T follicular helper cell (primary cell): ENCODE measurements at regions not wholly inside any gene's neighbourhood (a gene's known extent, or its start where the extent isn't known, plus 50 kb on each side); places are given as distances from the start of the nearest gene placed in this dataset.

Source experiments
- DNase-seq: peaks from one replicate; pipeline ENCODE4 v3.0.0-alpha.2; 2020; ENCODE audit warnings: low read depth

DNA sequence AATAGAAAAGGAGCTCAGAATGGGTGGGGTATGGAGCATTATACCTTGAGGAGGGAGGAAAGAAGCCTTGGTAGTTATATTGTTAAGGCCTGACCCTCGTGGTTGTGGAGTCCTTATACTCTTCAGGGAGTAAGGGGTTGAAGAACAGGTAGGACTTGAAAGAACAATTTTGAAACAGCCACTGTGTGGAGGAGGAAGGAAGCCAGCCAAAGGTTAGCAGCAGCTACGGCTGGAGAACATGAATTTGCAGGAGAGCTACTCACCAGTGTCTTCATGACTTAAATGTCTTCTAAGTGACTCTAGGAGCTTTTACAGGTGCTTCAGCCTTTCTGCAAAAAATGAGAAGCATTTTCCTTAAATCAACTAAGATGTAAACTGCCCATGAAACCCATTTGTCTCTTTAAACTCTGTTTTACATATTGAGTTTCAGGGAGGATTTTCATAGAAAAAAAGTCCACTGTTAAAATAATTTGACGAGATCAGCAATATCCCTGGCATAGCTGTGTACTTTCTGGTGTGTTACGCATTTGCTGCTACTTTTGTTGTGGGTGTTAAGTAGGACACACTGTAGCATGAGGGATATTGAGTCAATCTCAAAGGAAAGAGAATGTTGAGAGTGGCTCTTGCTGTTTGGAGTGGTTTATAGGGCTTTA is 110.6 kb upstream of the ELL2 start:
- no peak for DNase-seq

DNA sequence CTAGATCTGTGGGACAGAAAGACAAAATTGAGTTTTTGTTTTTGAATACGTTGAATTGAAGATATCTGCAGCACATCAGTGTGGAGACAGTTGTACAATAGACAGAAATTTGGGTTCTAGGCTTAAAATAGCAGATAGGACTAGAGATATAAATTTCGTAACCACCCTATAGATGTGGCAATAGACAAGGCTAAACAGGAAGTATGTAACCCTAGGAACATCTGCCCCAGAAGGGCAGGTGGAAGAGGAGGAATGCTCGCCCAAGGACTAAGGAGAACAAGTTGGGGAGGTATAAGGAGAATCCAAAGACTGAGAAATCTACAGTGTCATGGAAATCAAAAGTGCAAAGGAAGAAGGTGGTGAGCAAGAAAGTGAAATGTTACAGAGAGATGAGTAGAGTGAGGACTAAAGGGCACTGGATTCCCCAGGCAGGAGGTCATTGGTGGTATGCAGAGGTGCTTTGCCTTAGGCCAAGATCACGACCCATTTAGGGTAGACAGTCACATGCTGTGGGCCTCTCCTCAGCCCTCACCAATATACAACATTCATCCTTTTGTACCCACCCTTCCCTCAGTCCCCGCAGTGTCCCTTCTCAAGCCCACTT is 109.1 kb upstream of the ELL2 start:
- no peak for DNase-seq

DNA sequence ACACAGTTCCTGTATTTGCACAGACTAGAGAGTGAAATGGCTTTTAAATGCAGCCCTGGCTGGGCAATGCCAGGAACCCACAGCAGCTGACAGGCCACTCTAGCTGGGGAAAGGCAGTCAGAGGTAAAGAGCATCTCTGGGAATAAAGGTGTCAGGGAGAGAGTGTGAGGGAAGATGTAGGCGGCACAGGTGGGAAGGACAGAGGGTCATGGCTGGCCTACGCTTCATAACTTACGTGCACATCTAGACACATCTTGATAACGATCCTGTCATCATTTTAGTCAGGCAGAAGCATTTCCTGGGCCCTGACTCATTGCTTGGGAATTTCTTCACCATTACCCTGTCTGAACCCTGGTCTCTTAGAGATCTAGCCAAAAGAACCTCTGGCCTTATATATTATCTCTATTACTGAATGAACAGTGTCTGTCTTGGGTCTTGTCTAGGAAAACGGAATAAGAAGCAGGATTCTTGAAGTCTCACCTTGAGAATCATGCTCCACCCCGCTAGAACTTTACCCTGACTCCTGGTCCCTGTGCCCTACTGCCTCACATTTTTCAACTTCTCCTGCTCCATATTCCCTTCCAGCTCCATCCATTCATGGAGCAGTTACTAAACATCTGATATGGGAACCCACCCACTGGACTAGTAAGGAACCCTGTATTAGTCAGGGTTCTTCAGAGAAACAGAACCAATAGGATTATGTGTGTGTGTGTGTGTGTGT is 106.4 kb upstream of the ELL2 start:
- DNase-seq: no peak

DNA sequence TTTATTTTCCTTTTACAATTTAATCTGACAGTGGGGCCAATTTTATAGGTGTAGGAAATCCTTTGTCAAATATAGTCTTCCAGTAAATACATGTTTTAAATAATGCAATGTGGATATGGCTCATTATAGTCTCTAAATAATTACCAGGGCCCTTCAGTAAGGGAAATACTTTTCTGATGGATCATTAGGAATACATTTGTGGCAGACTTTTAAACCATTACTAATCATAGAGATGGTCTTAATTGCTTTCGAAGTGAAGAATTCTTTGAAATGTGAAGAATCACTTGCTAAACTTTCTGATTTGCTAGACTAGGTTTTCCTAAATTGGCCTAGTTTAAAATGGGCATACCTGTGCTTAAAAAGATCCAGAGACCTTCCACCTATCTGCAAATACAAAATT is 105.6 kb upstream of the ELL2 start:
- no peak for DNase-seq

DNA sequence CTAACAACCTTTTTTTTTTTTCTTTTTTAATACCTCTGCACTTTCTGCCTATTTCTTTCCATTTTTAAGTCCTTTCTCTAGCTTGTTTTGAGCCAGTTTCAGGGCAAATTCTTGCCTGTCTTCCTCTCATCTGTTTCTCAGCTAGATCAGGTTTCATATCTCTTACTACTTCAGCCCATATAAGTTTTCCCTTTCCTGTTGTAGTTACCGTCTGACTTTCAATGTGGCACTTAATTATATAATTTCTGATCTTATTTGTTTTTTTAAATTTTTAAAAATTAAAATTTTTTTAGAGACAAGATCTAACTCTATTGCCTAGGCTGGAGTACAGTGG is 104.7 kb upstream of the ELL2 start:
- DNase-seq: no peak

DNA sequence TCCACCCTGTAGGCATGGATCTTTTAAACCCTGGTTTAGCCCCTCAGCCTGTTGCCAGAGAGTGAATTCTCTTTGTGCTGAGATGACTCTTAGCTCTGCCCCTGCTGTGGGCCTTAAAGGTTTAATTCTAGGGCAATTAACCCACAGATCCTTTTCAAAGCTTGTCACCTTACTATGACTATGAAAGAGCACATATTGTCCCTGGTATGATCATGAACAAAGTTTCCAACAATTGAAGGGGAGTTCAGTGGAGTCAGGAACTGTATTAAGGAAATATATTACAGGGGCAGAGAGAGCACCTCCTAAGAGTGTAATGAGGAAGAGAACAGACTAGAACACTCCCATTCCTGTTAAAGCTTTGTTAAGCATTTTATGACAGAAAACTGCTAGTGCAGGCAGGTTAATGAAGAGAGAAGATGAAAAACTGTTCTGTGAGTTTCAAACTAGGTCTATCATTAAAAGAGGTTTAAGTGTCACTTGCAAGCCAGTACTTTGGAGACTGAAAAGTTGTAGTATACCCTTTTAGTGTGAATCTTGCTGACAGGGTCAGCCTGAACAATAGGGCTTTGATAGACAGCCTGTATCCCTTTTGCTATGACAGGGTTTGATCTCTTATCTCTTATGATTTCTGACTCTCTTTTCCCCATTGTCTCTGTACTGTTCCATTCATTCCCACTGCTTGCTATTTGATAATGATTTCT is 104.2 kb upstream of the ELL2 start:
- no peak for DNase-seq

DNA sequence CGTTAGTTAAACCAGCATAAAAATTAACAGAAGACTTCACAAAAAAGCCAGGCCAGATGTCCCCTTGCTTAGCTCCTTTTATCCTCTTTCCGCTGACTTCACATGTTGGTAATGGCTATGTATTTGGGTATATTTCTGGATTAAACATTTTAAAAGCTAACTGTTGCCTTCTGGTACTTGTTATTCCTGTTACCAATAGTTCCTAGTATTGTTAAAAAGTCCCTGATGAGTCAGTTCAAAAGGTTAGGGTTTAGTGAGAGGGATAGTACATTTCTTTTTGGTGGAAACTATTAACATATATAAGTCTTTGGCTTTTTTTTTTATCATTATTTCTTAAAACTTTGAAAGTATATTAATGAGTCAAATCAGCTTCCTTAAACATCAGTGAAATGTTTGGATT is 103.2 kb upstream of the ELL2 start:
- no peak for DNase-seq

DNA sequence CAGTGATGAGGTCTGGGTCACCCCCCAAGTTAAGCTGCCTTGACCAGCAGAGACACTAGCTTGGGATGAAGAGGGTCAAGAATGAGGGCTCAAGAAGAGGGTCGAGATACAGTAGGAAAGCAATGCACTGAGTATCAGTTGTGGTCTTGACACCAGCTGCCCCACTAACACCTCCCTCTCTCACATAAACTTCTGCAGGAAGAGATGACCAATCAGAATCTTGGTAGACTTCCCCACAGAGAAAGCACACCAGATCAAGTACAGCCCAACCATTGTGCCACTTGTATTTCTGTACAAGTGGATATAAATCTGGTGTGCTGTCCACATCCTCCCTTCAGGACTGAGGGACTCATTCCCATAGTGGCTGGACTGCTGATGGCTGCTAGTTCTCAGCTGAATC is 101.2 kb upstream of the ELL2 start:
- no peak for DNase-seq

DNA sequence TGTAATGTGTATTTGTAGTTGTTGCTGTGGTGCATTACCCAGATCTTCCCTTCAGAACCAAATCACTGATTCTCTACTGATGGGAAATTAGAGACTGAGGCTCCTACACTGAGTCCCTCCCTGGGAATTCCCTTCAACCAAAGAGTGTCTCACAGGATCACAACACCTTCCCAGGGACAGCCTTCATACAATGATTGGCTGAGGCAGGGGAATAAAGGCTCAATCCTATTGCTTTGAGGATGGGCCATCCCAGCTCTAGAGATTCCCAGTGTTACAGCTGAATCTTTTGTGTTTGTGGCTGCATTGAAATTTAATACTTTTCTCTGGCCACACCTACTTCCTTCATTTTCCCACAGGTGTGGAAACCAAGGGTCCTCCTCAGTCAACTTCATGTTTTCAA is 96.4 kb upstream of the ELL2 start:
- no peak for DNase-seq

DNA sequence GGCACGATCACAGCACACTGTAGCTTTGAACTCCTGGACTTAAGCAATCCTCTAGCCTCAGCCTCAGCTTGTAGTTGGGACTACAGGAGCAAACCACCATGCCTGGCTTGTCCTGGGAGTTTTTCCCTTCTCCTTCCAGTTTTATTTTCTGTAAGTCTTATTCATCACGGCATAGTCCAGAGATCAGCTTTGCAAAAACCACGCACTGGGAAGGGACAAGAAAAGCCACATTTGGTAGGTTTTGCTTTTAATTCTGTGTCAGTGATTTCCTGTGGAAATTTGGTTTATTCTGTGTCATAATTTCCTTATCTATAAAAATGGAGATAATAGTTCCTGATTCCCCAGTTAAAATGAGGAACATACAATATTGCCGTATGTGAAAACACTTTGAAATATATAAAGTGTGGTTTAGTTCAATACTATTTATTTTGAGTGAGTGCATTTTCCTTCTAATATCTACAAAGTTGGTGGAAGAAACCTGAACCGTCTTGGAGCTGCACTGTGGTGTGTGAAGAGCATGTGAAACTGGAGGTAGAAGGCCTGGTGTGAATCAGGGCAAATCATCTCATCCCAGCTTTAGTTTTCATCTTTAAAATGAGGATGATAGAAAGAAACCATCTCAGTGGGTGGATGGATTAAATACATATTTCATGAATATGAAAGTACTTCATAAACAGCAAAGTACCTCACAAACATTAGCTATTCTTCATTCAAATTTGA is 92.8 kb upstream of the ELL2 start:
- DNase-seq: no peak

DNA sequence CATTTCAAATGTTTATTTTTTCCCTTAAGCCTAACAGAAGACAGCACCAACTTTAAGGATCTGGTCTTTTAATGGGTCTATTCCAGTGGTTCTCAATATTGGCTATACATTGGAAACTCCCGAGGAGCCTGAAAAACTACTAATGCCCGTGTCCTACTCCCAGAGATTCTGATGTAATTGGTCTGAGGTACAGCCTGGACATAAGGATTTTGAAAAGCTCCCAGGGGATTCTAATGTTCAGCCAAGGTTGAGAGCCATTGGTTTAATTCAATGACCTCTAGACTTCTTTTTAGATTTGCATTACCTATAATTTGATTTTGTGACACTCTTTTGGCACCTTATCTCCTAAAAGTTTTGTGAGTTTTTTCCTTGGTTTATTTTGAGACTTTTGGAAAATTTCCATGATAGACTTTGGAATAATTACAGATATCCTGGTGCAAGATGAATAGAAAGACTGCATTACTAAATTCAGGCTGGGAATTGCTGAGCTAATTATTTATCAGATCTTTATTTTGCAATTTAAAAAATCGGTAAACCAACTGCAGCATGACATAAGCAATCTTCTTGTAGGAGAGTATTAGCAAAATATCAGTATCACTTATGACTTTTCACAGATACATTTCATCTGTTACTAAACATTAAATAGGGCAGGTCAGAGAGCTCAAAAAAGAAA is 91.5 kb upstream of the ELL2 start:
- no peak for DNase-seq

DNA sequence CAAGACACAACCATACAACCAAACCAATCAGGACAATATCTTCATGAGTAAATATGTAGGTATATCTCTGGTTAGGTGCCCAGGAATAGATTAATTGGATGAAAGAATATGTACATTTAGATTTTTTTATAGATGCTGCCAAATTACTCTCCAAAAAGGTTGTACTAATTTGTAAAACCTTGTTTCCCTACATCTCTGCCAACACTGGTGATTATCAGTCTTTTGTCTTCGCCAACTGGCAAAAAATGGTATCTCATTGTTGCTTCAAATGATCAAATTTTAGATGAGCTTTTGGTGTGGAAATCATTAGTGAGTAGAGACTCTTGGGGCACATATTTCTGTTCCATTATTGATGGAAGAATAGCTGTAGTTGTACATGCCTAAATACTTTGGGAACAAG is 90.7 kb upstream of the ELL2 start:
- no peak for DNase-seq

DNA sequence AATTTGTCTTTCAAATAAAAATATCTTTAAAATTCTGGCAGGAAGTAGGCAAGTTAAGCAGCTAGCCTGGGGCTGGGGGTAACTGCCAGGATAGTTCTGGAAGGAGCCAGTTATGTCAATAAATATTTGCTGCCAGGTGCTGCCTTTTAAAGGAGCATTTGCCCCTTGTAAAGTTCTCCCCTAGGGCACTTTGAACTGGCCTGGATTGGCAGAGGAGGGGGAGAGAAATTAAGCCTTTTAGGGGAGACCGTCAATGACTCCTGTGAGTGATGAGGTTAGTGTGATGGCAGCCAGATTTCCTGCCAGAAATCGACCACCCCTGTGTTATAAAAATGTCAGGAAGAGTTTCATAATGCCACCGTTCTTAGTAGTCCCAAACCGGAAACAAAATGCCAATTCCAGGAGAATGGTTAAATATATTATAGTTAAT is 89.8 kb upstream of the ELL2 start:
- DNase-seq: no peak

DNA sequence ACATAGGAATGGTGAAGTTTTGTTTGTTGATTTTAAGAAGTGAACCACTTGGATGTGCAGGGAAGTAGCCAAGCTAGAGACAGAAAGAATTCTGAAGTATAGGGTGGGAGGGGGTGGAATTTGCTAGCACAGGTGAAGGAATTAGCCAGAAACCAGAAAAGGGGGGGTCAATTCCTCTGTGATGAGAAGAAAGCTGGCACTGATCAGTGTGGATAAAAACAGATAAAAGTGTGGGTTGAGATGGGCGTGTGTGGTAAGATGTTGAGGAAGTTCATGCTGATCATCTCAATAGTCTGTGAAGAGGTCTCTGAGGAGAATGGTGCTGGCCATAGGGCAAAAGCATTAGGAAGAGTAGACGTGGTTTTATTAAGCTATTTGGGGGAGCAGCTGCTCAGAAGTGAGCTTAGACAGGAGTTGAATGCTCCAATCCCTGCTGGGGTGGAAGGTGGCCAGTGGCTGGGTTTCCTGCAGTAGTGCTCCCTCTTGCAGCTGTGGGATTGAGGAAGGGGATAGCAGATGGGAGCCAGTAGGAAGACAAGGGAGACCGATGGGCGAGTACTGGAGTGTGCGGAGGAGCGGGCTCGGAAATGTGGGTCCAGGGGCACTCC is 88.7 kb upstream of the ELL2 start:
- DNase-seq: no peak

DNA sequence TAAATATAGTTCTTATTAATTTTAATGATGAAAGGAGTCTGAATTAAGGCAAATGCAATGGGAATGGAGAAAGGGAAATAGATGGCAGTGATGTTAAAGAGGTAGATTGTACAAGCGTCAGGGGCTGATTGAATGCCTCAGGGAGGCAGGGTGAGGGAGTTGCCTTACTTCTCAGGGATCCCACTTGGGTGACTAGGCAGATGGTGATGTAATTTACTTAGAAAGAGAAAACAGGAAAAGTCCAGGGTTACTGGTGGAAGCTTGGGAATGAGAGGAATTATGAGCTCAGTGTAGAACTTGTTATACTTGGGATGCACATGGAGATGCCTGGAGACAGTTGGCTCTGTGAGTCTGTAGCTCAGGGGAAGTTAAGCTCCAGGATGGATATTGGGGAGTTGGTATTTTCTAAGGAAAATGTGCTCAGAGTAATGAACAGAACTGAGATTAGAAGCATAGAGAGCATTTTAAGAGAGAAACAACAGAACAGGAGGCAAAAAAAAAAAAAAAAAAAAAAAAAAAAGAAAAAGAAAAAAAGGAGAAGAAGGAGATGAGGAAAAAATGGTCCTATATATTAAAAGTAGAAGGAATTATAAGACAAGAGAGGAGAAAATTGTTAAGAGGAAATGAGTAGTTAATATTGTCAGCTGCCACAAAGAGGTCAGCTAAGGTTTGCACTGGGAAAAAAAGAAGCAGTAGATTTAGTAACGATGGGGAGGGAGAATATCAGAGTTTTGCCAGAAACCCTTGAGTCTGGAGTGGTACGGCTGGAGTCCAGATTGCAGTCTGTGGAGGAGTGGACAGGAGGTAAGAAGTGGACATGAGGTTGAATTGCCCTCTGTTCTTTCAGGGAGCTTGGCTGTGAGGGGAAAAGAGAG is 88.0 kb upstream of the ELL2 start:
- no peak for DNase-seq

DNA sequence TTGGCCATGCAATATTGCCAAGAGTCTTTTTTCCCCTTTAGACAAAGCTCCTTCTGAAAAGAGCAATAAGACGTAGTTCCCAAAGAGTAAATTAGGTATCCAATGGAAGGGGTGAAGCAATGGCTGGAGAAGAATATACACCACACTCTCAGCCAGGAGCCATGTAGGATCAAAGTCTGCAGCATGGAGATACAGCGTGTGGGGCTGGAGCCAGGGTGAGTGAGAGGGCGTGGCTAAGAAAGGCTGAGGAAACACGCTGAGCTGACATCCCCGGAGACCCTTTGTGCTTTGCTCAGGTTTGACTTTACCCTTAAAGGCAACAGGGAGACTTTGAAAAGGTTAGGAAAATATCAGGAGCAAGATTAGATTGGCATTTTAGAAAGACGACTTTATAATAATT is 87.1 kb upstream of the ELL2 start:
- DNase-seq: no peak

DNA sequence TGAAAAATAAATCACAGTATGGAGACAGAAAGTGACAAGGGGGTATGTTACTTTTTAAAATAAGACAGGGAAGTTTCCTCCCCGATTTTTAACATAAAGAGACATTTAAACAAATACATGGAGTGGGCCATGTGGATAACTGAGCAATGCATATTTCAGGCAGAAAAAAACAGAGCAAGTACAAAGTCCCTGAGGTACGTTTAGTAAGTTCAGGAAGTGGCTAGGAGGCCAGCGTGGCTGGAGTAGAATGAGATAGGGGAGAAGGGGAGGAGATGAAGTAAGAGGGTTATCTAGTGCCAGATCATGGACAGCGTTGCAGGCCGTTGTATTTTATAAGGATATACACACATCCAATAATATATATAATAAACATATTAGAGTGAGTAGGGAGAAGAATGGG is 84.2 kb upstream of the ELL2 start:
- no peak for DNase-seq

DNA sequence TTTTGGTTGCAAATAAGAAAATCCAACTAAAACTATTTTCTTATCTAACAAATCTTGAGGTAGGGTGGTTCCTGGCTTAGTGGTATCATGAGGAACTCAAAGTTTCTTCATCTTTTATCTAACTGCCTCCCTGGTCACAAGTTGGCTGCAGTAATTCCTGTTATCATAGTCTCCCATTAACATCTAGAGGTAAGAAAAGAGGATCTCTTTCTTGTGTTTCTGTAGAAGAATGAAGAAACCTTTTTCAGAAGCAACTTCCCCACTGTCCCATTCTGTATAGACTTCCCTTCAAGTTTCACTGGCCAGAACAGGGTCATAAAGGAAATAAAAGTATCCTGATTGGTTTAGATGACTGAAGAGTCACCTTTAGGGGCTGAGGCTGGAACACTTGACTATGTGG is 81.8 kb upstream of the ELL2 start:
- DNase-seq: no peak

DNA sequence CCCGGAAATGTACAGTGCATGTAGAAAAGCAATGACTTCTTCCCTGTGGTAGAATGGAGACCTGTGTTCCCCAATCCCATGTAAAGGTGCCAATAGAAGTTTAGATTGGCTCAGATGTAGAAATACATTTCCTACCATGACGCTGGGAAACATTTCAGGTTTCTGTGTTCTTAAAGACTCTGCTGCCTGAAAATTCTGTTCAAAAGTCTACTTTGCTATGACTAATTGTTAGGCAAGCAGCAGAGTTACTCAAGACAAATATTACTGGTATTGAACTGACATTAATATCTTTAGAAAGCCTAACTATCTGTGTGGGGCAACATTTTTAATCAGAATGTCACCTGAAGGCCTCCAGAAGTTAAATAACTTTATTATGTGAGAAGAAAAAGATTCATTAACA is 75.5 kb upstream of the ELL2 start:
- no peak for DNase-seq

DNA sequence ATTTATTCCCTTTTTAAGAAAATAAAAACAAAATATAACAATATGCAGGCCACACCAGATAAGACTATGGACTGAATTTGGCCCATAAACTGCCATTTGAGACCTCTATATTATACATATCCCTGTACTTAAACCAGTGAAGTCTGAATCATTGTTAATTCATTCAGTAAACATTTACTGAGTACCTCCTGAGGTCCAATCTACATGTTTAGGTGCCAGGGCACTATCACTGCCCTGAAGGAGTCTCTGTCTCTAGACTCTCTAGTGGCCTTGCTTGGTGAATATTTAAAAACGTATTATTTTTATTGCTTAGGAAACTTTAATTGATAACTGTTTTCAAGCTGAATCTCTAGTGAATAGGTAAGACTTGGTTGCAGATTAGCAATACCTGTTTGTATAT is 74.7 kb upstream of the ELL2 start:
- no peak for DNase-seq
